ENCODE measurements at regions not wholly inside any gene's neighbourhood (a gene's known extent, or its start where the extent isn't known, plus 50 kb on each side); places are given as distances from the start of the nearest gene placed in this dataset.

GRCh38 chr5:110852541-110852940 is 113.7 kb downstream of the SLC25A46 start:
- no peak overlapping the region for H3K9ac ChIP-seq (ENCODE audit: insufficient read depth, low read length, poor library complexity, severe bottlenecking)
- no peaks in the 10 kb centered on the region for H3K27me3 ChIP-seq (ENCODE audit: control insufficient read depth in 2 of 2, insufficient read depth in 2 of 2, low read length in 2 of 2)
- H4K20me1 ChIP-seq (ENCODE audit: insufficient read depth, low read length) = no peaks in the 10 kb centered on the region
- H3K4me3 ChIP-seq (replicated peaks in 1 of 3; ENCODE audit: low read depth in 2 of 3, low read length in 3 of 3) = no peak overlapping the region
- Mint-ChIP-seq H3K4me1 (no peaks in the 10 kb centered on the region), H3K9me3 (peaks cover 2 to 15% (median 7%) of the 10 kb centered on the region in 7 donors), H3K27me3 (ENCODE audit: low read depth in 3 of 3) (no peaks in the 10 kb centered on the region), H3K4me3 (no peak overlapping the region), H3K27ac (no peak overlapping the region), H3K36me3 (no peaks in the 10 kb centered on the region)
- no peak for TF ChIP-seq CTCF (IDR thresholded peaks at IDR 0.05)
- H3K4me1 ChIP-seq (ENCODE audit: control insufficient read depth in 1 of 2, insufficient read depth in 2 of 2, low read length in 2 of 2) = no peaks in the 10 kb centered on the region
- H2AFZ ChIP-seq (ENCODE audit: insufficient read depth, low read depth, low read length, poor library complexity, severe bottlenecking) = no peak overlapping the region
- no CpG with 5 or more reads among the region's 1 CpG for WGBS (ENCODE audit: insufficient coverage)
- no peak overlapping the region for H3K4me2 ChIP-seq (replicated peaks; ENCODE audit: extremely low read depth, low read length, poor library complexity, severe bottlenecking)
- no peaks in the 10 kb centered on the region for H3K79me2 ChIP-seq (ENCODE audit: insufficient read depth, low read length)
- H3K36me3 ChIP-seq (replicated peaks in 1 of 2; ENCODE audit: control insufficient read depth in 1 of 2, insufficient read depth in 2 of 2, low read length in 2 of 2) = no peaks in the 10 kb centered on the region
- H3K27ac ChIP-seq (ENCODE audit: low read depth in 1 of 2, low read length in 2 of 2) = no peak overlapping the region
- intact Hi-C loops (cut with micrococcal nuclease) = no loop called here
- peaks cover 0 to 12% of the 10 kb centered on the region in 2 donors for H3K9me3 ChIP-seq (replicated peaks in 1 of 2; ENCODE audit: control insufficient read depth in 1 of 2, insufficient read depth in 1 of 2, low read length in 2 of 2)
- no peak for DNase-seq

- Histone ChIP-seq H3K27ac (ENCODE audit: low read depth in 1 of 2, low read length in 2 of 2) (no peak overlapping the region), H3K4me1 (ENCODE audit: control insufficient read depth in 1 of 2, insufficient read depth in 2 of 2, low read length in 2 of 2) (no peaks in the 10 kb centered on the region), H4K20me1 (ENCODE audit: insufficient read depth, low read length) (no peaks in the 10 kb centered on the region), H3K79me2 (ENCODE audit: insufficient read depth, low read length) (no peaks in the 10 kb centered on the region), H3K4me2 (replicated peaks; ENCODE audit: extremely low read depth, low read length, poor library complexity, severe bottlenecking) (no peak overlapping the region), H3K9ac (ENCODE audit: insufficient read depth, low read length, poor library complexity, severe bottlenecking) (no peak overlapping the region), H3K9me3 (replicated peaks in 1 of 2; ENCODE audit: control insufficient read depth in 1 of 2, insufficient read depth in 1 of 2, low read length in 2 of 2) (peaks cover 0 to 12% of the 10 kb centered on the region in 2 donors), H3K4me3 (replicated peaks in 1 of 3; ENCODE audit: low read depth in 2 of 3, low read length in 3 of 3) (no peak overlapping the region), H2AFZ (ENCODE audit: insufficient read depth, low read depth, low read length, poor library complexity, severe bottlenecking) (no peak overlapping the region), H3K36me3 (replicated peaks in 1 of 2; ENCODE audit: control insufficient read depth in 1 of 2, insufficient read depth in 2 of 2, low read length in 2 of 2) (no peaks in the 10 kb centered on the region), H3K27me3 (ENCODE audit: control insufficient read depth in 2 of 2, insufficient read depth in 2 of 2, low read length in 2 of 2) (no peaks in the 10 kb centered on the region)
- Mint-ChIP-seq H3K4me3 (no peak overlapping the region), H3K4me1 (no peaks in the 10 kb centered on the region), H3K27me3 (ENCODE audit: low read depth in 3 of 3) (peaks cover 0 to under 1% (median 0%) of the 10 kb centered on the region in 3 donors), H3K27ac (no peak overlapping the region), H3K36me3 (no peaks in the 10 kb centered on the region), H3K9me3 (peaks cover 2 to 15% (median 5%) of the 10 kb centered on the region in 7 donors)
- intact Hi-C loops (cut with micrococcal nuclease) = no loop called here
- WGBS (ENCODE audit: insufficient coverage) = no CpG with 5 or more reads among the region's 3 CpGs
- DNase-seq = no peak
- no peak for TF ChIP-seq CTCF (IDR thresholded peaks at IDR 0.05)
Measured at GRCh38 chr5:110853267-110853666, 114.5 kb downstream of the SLC25A46 start.

Measured in CD14-positive monocyte (primary cell).